Stimulated activated CD4-positive, alpha-beta T cell treated with anti-CD3 and anti-CD28 coated beads, Interleukin-1b, Interleukin-23, amount 100 ng/mL, for 1 hour (primary cell): ENCODE measurements at regions not wholly inside any gene's neighbourhood (a gene's known extent, or its start where the extent isn't known, plus 50 kb on each side); places are given as distances from the start of the nearest gene placed in this dataset.
"Not testable (repeated sequence)": the region's sequence is repeated elsewhere in the genome, so short reads cannot be mapped to it uniquely, and the experiment has no call there.

Experiments used
- DNase-seq, 2 donors: peaks; one replicate each; pipeline ENCODE4 v3.0.0-alpha.2; 2020; ENCODE audit warnings: low read depth in 2 of 2

DNA sequence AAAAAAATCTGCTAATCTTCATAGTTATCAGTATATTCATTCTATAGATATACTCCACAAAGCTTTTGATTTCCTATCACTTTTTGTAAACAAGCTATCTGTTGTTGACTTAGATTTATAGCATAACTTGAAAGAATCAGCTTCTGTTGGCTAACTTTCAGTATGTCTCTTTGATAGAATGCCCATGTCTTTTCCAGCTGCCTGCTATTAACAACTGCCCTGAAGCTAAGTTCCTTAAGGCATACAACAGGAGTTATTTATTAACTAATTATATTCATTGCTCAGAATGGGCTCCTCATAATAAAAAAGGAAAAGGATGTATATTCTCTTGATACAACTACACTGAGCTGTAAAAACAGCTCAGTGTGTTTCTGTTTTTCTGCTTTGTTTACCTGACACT lies 293.9 kb downstream of the TUSC7 start:
- DNase-seq = no peak

DNA sequence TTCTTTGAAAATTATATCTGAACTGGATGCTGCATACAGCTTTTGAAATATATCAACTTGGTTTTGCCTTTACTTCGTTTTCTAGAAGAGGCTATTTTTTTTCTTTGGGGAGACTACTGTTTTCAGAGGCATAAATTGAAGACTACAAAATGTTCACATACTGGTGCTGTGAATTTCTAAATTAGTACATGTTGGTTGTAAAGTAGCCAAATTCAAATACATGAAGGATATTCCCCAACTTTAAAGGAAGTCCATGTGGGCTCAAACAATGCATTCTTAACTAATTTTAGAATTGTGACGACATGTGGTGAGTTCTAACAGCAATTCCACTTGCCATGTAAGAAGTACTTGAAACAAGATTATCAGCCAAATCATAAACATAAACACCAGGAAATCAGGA lies 295.7 kb downstream of the TUSC7 start:
- no peak for DNase-seq

DNA sequence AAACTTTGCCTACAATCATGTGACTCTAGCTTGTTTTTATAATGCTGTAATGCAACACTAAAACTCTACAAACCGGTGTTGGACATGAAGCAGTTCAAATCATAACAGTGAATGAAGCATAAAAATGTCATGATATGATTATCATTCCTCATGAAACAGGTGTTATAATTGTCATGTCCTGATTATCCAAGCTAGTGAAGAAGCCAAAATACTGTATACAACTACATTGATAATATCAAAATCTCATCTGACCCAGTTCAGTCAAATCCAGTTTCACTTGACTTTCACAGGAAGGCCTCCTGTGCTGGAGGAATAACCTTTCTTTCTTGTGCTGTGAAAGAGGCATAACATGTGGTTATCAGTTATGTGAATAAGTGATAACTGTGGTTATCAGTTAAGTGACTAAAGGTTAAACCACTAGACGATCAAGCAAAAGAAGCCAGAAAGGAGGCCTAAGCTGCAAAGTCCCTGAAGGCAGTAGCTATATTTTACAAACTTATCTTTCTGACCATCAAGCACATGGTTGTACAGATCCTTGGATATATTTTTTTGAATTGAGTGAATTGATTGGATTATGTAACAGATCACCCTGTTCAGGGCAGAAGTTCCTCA lies 296.4 kb downstream of the TUSC7 start:
- DNase-seq = no peak

DNA sequence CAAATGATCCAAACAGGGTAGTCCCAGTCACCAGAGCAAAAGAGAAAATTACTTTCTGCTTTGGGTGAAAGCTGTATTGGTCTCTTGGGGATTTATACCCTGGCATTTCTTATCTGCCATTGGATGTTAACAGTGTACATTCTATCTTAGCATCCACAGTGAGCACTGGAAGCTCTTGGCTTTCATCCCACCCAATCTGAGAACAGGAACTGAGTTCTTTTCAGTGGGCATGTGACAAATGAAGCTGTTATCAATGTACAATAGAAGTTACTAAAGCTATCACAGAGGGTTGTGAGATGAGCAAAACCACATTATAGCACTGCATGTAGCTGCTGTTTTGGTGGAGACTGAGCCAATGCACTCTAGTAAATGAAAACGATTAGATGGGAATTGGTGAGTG lies 300.7 kb downstream of the TUSC7 start:
- DNase-seq = no peak

GRCh38 chr3:117011687-117012250 lies 302.2 kb downstream of the TUSC7 start:
- no peak for DNase-seq

- no peak for DNase-seq
Observed at GRCh38 chr3:117016378-117016777, 306.8 kb downstream of the TUSC7 start.

DNA sequence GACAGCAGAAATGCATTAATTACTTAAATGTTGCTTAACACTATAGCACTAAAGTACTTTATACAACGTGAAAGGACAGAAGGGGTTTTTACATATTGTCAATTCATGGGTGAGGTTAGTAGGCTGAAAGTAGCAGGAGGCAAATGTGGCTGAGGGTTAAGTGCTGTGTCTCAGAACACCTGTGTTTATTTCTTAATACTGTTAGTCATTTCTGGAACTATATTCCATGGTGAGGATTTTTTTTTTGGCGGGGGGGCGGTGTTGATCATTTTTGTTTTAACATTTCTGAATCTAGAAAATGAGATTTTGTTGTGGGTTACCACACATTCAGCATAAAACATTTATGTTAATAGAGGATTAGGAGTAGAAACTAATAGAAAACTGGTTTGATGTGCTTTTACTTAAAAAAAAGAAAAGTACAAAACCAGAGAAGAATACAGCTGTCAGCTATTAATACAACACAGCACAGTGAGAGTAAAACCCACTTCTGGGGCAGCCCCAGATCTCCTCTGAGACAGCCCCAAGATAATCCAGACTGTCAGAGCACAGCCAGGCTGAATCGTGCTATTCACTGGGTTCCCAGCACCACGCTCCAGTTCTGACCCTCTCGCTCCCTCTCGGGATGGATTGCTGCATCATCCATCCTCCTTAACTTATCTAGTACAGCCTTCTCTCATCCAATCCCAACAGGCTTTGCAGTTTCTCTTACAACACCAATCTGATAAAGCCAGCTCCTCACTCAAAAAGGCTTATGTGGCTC lies 307.7 kb downstream of the TUSC7 start:
- no peak for DNase-seq

GRCh38 chr3:117018655-117019054 lies 309.1 kb downstream of the TUSC7 start:
- no peak for DNase-seq

DNA sequence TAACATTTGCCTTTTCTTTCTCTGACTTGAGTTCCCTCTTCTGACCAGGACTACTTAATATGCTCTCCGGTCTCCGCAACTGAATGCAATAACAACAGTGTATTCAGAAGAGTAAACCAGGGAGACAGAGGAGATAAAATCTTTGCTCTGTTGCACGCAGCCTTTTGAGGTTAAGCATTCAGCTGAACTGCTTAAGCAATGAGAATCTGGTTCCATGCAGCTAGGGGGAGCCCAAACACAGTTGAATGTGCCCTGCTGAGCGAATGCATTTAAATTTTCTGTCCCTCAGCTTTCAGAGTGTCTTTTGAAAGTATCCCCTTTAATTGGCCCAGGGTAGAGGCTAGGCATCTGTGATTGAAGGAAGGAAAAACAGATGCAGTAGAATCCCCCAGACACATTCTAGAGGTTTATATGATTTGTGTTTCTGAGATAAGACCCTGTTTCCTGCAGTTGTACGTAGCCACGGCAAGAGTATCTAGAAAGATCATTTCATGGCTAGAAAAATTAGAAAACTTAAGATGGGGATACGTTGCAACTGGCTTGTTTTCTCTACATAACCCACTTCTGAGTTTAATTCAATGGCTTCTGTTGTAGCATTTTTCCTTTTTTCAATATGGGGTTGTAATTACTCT lies 309.6 kb downstream of the TUSC7 start:
- DNase-seq = no peak

- DNase-seq = no peak
Observed at GRCh38 chr3:117026401-117026800, 316.8 kb downstream of the TUSC7 start.

DNA sequence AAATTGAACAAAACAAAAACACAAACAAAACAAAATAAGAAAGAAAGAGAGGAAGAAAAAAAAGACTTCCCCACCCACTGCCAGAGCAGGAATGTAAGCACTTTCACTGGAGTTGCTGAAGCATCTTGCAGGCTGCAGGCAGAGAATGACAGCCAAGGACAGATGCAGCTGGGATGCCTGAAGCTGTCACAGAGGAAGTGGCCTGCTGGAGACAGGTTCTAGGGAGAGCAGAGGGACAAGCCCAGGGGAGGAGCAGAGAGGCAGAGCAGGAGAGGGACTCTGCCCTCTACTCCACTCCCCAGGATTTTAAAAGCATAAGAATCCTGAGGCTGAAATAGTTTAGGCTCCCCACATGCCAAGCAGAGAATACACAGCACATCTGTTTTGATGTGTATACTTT lies 326.2 kb downstream of the TUSC7 start:
- DNase-seq = no peak

- DNase-seq = no peak
Observed at GRCh38 chr3:117036259-117036799, 326.8 kb downstream of the TUSC7 start.

GRCh38 chr3:117045143-117045542 lies 335.6 kb downstream of the TUSC7 start:
- no peak for DNase-seq

- no peak for DNase-seq
Observed at GRCh38 chr3:117047951-117048705, 338.5 kb downstream of the TUSC7 start.

- DNase-seq = no peak
Observed at GRCh38 chr3:117052395-117052794, 342.8 kb downstream of the TUSC7 start.

GRCh38 chr3:117054556-117054955 lies 345.0 kb downstream of the TUSC7 start:
- DNase-seq = no peak

- DNase-seq = not testable (repeated sequence)
Observed at GRCh38 chr3:117056946-117057345, 347.4 kb downstream of the TUSC7 start.

- no peak for DNase-seq
Observed at GRCh38 chr3:117059067-117059955, 349.7 kb downstream of the TUSC7 start.

GRCh38 chr3:117059956-117060270 lies 350.3 kb downstream of the TUSC7 start:
- DNase-seq = no peak

- no peak for DNase-seq
Observed at GRCh38 chr3:117063930-117064329, 354.4 kb downstream of the TUSC7 start.

DNA sequence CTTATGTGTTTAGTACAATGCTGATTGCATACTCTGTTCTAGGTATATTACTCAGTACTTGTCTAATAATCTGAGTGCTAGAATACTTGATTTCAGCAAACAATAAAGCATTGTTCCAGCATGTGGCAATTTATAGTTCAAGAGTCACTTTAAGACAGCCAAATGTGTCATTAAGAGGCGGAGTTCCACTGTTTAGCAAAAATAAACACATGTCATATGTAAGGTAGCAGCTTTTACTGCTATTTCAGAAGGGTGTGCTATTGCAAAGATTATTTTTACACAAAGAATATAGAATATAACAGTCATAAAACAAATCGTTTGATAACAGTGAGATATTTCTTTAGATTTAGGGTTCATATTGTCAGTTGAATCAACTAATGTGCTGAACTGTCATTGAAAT lies 358.7 kb downstream of the TUSC7 start:
- no peak for DNase-seq
